ENCODE measurements at regions not wholly inside any gene's neighbourhood (a gene's known extent, or its start where the extent isn't known, plus 50 kb on each side); places are given as distances from the start of the nearest gene placed in this dataset.

- TF ChIP-seq CTCF (conservative IDR thresholded peaks at IDR 0.05; ENCODE audit: low read depth, low read length) (no peak), POLR2A (IDR thresholded peaks at IDR 0.05; ENCODE audit: low read depth, low read length) (no peak), ELK1 (IDR thresholded peaks at IDR 0.05; ENCODE audit: borderline replicate concordance, low read depth, low read length) (no peak), NFE2L2 (IDR thresholded peaks at IDR 0.05; ENCODE audit: low read depth, low read length) (no peak), RAD21 (IDR thresholded peaks at IDR 0.05; ENCODE audit: low read length) (no peak), BHLHE40 (IDR thresholded peaks at IDR 0.05; ENCODE audit: low read depth, low read length) (no peak), FOS (IDR thresholded peaks at IDR 0.05; ENCODE audit: low read depth, low read length) (no peak)
Measured at GRCh38 chr2:102992607-102993006, 230.8 kb downstream of the TMEM182 start.
